GM19455 (cell line): ENCODE measurements at regions not wholly inside any gene's neighbourhood (a gene's known extent, or its start where the extent isn't known, plus 50 kb on each side); places are given as distances from the start of the nearest gene placed in this dataset.
"Not testable (repeated sequence)": the region's sequence is repeated elsewhere in the genome, so short reads cannot be mapped to it uniquely, and the experiment has no call there.

Experiments
- ATAC-seq: cut with Tn5 transposase; IDR thresholded peaks from one replicate; pipeline ENCODE4 v1.9.1; 2021; ENCODE audit not compliant: unreplicated experiment

- ATAC-seq: no peak
Observed at GRCh38 chr11:36774603-36775002, 176.6 kb upstream of the RAG2 start.

DNA sequence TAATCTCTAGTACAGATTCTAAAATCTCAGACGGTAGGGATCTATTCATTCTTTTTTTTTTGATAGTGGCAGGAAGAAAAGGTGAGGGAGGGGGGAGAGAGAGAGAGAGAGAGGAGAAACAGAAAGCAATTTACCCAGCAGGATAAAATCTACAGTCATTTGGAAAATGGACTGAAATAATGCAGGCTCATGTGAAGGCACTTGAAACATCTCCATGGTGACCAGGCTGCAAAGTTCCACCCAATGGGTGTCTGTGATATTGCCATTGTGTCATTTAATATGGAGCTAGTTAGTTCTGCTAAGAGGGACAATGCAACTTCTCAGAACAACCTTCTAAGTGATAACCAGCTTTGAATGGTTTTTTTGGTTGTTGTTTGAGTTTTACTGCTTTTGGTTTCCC lies 165.2 kb upstream of the RAG2 start:
- no peak for ATAC-seq

GRCh38 chr11:36757075-36757474 lies 159.0 kb upstream of the RAG2 start:
- no peak for ATAC-seq

DNA sequence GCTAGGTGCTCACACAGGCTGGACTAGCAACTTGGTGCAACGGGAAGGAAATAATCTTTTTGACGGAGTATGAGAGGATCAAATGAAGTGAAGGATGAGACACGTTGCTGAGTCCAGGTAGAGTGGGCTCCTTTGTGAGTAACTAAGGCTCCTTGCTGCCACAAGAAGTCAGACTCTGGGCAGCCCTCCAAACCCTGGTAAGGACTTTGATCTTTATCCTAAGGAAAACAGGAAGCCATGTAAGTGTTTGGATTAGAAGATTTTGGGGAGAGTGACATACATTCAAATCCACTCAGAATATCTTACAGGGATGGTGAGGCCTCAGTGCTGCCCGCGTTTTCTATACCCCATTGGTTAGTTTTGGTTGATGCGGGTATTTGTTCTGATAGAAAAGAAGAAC lies 155.9 kb upstream of the RAG2 start:
- no peak for ATAC-seq

DNA sequence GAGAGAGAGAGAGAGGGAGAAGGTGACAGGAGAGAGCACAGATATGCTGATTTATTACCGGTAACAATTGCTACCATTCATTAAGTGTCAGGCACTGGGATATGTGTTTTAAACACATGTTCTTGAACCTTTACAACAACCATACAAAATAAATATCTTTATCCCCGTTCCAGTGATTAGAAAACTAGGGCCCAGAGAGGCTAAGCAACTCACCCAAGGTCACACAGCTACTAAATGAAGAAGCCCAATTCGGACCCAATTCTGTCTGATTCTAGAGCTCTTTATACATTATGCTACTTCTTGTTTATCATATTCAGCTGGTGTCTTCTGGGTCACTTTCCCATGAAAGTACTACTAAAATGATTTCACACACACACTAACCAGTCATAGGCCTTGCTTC lies 154.0 kb upstream of the RAG2 start:
- no peak for ATAC-seq

DNA sequence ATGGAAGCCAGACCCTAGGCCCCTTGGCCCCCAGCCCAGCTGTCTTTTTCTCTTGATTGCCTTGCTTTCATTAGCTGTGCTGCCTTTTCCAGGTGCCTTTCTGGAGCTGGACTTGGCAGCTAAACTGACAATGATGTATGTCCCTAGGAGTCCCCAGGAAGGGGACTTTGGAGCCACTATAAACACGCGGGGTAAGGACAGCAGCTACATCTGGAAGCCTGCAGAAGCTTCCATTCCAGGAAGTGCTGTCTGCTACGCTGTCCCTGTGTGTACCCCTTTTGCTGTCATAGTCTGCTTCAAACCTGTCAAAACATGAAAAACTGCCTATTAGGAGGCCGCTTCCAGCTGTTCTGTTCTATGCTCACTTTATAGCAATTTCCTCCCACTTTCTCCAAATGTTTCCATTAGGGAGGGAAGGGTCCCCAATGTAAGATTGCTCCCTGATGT lies 153.3 kb upstream of the RAG2 start:
- ATAC-seq: no peak

- ATAC-seq: no peak
Observed at GRCh38 chr11:36750349-36750748, 152.3 kb upstream of the RAG2 start.

GRCh38 chr11:36748836-36749235 lies 150.8 kb upstream of the RAG2 start:
- no peak for ATAC-seq

- ATAC-seq: peak; percentile 89
Observed at GRCh38 chr11:36746886-36747710, 149.1 kb upstream of the RAG2 start.

- peak; percentile 30 for ATAC-seq
Observed at GRCh38 chr11:36744375-36745168, 146.5 kb upstream of the RAG2 start.

DNA sequence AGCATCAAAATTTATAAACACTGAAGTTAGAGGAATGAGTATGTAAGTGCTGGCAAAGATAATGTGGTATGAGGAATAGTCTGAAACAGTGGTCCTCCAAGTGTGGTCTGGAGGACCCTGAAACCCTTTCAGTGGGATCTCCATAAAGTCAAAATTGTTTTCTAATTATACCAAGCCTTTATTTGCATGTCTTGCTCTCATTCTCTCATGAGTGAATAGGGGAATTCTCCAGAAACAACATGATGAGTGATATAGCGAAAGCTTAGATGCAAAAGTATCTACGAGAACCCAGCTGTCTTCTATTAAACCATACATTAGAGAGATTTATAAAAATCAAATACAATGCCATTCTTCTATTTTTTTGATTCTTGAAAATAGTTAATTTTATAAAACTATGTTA lies 145.0 kb upstream of the RAG2 start:
- peak; percentile 54 for ATAC-seq

- ATAC-seq: no peak
Observed at GRCh38 chr11:36741515-36741914, 143.5 kb upstream of the RAG2 start.

DNA sequence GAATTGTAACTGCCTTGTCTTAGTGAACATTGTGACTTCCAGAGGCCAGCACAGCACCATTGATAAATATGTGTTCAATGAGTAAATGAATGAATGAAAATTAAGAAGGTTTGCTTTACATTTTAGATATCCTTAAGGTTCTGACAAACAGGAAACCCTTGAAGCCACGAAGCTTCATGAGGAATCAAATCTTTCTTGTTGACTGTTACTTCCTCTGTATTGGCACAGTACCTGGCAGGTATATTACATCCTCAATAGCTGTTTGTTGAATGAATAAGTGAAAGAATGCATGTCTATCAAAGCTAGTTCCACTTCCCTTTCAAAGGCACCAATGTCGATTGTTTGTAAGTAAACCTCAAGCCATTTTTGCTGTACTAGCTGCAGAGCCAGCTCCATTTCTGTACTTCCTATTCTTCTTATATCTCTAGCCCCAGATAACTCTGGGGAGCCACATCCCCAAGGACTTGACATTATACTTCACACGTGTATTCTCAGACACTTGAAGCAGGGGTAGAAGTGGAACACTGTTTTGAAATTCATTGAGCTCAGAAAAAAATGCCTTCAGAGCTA lies 140.3 kb upstream of the RAG2 start:
- no peak for ATAC-seq

- ATAC-seq: no peak
Observed at GRCh38 chr11:36736103-36736502, 138.1 kb upstream of the RAG2 start.

- ATAC-seq: not testable (repeated sequence)
Observed at GRCh38 chr11:36733721-36734120, 135.7 kb upstream of the RAG2 start.

- ATAC-seq: no peak
Observed at GRCh38 chr11:36730761-36731160, 132.7 kb upstream of the RAG2 start.

DNA sequence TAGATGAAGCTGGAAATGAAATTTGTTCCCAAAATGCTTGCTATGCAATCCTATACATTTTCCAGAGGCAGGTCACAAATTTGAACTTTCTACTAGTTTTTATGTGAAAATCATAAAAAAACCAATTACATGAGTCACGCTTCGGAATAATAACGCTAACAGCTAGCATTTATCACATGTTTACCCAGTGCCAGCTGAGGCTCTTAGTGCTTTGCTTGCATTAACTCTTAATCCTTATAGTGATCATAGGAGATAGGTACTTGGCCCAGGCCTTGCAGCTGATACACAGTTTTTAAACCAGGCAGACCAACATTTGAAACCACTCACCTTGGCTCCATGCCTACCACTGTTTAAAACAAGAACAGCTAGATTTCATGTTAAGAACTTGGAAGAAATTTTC lies 131.8 kb upstream of the RAG2 start:
- no peak for ATAC-seq

- ATAC-seq: no peak
Observed at GRCh38 chr11:36726420-36726819, 128.4 kb upstream of the RAG2 start.

GRCh38 chr11:36724742-36725385 lies 126.8 kb upstream of the RAG2 start:
- no peak for ATAC-seq

DNA sequence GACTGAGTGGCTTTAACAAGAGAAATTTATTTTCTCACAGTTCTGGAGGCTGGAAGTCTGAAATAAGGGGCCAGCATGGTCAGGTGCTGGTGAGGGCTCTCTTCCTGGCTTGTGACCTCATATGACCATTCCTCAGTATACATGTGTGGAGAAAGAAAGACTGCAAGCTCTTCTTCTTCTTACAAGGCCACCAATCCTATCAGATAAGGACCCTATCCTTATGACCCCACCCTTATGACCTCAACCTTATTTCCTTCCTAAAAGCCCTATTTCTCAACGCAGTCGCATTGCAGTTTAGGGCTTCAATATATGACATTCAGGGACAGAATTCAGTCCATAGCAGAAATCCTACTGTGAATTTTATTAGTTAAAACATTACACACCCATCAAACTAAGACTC lies 124.4 kb upstream of the RAG2 start:
- ATAC-seq: no peak

DNA sequence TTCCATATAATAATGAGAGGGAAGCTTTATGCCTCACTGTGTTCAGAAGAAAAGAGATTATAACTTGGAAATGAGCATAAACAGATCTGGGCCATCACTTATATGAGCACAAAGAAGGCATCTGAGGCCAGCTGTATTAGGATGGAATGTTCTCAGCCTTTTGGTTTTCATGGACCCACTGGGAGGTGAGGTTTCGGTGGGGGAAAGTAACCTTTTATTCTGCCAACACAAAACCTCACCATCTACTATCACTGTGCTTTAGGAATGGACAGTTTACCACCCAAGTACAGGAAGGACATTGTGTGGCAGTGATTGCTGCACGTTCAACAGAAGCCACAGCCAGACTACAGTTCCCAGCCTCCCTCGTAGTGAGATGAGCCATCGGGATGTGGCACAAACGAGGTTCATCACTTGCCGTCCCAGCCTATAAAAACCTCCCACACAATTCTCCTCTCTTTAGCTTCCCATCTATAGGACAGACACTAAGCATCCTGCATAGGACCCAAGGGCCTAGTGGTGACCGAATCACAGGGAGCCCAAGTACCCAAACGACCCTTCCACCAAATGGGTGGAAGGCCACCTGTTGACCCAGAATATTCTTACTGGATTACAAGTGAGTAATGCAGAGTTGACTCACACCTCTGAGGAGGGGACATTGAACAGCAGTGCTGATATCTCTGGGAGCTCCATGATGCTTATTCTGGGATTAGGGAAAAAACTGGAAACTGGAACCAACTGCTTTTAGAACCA lies 121.5 kb upstream of the RAG2 start:
- no peak for ATAC-seq
